GM12872 (cell line): ENCODE measurements at regions not wholly inside any gene's neighbourhood (a gene's known extent, or its start where the extent isn't known, plus 50 kb on each side); places are given as distances from the start of the nearest gene placed in this dataset.

Experiments used
- TF ChIP-seq, protein P1 (sequence below): IDR thresholded peaks from 3 replicates; pipeline ENCODE4 v1.5.1; 2011; ENCODE audit warnings: low read depth, mild to moderate bottlenecking, low read length, moderate library complexity; ENCODE audit not compliant: insufficient read depth

DNA sequence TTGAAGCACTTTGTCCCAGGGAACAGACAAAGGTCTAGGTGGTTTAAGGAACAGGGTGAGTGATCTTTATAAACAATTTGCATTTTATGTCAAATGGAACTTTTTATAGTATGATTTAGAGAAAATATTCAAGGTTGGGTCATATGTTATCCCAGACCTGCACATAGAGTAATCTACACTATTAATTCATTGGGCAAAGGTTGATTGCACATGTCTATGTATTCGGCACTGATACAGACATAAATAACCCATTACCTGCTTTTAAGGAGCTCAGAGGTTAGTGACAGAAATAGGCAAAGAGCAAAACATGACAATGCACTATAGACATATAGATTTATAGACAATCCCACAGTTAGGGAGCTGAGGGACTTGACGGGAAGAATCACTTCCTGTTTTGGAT lies 141.5 kb upstream of the UBASH3B start:
- TF ChIP-seq, protein P1, sequence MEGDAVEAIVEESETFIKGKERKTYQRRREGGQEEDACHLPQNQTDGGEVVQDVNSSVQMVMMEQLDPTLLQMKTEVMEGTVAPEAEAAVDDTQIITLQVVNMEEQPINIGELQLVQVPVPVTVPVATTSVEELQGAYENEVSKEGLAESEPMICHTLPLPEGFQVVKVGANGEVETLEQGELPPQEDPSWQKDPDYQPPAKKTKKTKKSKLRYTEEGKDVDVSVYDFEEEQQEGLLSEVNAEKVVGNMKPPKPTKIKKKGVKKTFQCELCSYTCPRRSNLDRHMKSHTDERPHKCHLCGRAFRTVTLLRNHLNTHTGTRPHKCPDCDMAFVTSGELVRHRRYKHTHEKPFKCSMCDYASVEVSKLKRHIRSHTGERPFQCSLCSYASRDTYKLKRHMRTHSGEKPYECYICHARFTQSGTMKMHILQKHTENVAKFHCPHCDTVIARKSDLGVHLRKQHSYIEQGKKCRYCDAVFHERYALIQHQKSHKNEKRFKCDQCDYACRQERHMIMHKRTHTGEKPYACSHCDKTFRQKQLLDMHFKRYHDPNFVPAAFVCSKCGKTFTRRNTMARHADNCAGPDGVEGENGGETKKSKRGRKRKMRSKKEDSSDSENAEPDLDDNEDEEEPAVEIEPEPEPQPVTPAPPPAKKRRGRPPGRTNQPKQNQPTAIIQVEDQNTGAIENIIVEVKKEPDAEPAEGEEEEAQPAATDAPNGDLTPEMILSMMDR, result no peak

DNA sequence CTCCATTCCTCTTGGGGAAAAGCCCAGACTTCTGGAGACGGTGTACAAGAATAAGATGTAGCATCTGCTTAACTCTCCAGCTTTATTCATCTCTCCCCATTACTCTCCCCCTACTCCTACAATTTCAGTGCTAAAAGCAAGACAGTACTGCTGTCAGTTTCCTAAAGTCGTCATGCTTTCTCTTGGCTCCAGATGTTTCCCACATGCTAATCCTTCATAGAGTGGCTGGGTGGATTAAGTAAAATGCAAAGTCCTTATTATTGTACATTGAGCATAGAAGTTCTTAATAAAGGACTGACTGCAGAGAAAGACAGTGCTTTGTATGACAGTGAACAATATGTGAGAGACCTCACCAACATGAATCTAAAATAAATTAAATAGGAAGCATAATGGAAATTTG lies 142.2 kb upstream of the UBASH3B start:
- TF ChIP-seq, protein P1, result no peak

DNA sequence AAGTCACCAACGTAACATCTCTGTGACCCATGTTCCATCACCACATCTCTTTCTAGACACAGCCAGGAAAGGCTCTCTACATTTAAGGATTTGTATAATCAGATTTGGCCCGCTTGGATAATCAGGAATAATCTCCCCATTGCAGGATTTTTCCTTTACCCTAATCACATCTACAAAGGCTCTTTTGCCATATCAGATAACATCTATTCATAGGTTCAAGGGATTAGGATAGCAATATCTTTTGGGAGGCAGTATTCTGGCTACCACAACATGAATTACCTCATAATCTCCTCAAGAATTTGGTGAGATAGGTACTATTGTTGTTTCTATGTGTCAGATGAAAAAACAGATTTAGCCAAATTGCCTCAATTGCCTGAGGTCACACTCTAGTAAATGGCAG lies 142.8 kb upstream of the UBASH3B start:
- TF ChIP-seq, protein P1, result no peak

DNA sequence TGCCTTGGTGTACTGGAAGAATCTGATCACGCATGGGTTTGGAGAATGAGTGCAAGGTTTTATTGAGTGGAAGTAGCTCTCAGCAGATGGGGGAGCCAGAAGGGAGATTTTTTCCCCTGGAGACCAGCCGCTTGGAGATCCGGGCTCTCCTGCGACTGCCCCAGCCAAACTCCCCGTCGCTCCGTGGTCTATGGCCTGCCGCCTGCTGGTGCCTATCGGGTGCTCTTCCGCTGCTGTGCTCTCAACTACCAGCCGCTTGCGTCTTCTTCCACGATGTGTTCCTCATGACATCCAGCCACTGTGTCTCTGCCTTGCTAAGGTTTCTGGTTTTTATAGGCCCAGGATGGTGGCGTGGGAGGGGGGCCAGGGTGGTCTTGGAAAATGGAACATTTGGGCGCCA lies 145.6 kb upstream of the UBASH3B start:
- TF ChIP-seq, protein P1, result no peak

DNA sequence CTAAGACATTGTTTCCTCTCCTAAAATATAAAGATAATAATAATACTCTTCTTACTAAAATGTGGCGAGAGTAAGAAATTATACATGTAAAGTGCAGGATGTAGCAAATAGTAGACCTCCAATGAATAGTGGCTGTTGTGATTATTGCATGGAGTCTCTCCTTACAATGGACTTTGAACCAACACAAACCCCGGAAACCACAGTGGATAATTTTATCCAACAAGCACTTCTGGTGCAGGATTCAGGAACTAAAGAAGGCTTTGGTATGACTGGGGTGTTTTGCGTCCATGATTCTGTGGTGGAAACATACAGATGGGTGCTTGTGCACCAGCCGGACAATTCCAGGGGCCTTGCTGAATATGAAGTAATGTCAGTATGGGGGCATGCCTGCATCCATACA lies 146.4 kb upstream of the UBASH3B start:
- TF ChIP-seq, protein P1, result no peak

DNA sequence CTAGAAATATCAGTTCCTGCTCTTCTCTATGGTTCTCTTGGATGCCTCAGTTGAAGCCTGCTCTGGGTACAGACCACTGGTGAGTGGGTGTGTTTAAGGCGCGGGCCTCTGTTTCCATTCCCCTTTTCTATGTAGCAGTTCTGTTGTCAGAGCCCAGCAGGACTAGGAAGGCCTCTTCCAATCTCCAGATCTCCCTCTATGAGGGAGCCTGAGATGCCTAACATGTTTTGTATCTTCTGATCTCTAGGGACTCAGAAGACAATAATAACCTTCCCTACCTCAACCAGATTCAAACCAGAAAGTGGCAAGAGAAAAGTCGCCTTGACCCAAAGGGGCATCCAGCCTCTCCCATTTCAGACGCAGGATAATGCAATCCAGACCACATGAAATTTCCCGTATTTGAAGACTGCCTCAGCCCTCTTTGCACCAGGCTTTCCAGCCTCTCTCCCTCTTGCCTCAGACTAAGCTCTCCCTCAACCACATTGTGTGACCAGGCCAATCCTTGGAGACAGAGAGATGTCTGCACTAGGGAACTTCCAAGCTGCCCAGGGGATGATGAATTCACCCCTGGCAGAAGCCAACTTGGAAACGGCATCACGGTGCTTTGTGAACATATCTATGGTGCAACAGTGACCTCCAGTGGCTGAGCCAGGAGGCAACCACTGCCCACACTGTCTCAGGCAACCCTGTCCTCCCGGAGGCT lies 150.1 kb upstream of the UBASH3B start:
- TF ChIP-seq, protein P1, result peak; percentile 87

DNA sequence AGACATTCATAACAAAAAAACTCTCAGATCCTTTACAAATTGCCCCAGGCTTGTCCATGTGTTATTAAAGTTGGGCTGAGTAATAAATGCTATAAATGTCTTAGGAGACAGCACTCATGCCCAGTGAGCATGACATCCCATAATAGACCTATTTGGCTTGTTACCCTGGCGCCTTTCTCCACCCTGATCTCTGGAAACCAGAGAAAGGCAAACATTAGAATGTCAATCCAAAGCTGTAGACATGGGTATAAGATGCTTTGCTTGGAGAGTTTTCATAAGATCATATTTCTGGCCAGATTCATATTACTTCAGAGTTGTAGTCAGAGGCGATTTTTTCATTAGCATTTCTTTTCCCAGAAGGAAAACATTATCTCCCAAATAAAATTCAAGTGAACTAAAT lies 161.3 kb upstream of the UBASH3B start:
- TF ChIP-seq, protein P1, result no peak
